SU-DHL-6 (cell line): ENCODE measurements at regions not wholly inside any gene's neighbourhood (a gene's known extent, or its start where the extent isn't known, plus 50 kb on each side); places are given as distances from the start of the nearest gene placed in this dataset.

Experiments used
- EZH2phosphoT487 ChIP-seq: fragments of 200-600 bp; sonication (generic), shearing (Covaris generic); conservative IDR thresholded peaks from 2 replicates; pipeline ENCODE4 v1.6.1; 2018; ENCODE audit warnings: mild to moderate bottlenecking, antibody characterized with exemption, low read length, moderate library complexity, mixed read lengths
- TF ChIP-seq, protein P1 (sequence below): fragments of 200-600 bp; sonication (generic); IDR thresholded peaks from one replicate; pipeline ENCODE4 v1.5.1; 2017; ENCODE audit warnings: antibody characterized with exemption, mild to moderate bottlenecking, low read length, moderate library complexity; ENCODE audit not compliant: insufficient read depth, poor library complexity, severe bottlenecking

DNA sequence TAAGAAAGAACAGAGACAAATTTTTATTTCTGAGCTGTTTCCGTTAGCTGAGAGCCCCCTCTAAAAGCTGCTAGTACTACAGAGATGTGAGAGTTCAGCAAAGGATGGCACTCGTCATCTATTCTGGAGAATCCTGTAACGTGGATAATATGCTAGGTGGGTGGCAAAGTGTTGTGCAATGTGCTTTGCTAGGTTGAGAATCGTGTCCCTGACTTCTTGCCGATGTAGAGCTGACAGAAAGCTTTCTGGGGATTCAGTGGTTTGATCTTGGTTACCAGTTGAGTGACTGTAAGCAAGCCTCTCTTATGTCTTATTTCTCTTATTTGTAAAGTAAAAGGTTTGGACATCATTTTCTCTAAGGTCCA lies 298.3 kb upstream of the ACTBL2 start:
- TF ChIP-seq, protein P1, sequence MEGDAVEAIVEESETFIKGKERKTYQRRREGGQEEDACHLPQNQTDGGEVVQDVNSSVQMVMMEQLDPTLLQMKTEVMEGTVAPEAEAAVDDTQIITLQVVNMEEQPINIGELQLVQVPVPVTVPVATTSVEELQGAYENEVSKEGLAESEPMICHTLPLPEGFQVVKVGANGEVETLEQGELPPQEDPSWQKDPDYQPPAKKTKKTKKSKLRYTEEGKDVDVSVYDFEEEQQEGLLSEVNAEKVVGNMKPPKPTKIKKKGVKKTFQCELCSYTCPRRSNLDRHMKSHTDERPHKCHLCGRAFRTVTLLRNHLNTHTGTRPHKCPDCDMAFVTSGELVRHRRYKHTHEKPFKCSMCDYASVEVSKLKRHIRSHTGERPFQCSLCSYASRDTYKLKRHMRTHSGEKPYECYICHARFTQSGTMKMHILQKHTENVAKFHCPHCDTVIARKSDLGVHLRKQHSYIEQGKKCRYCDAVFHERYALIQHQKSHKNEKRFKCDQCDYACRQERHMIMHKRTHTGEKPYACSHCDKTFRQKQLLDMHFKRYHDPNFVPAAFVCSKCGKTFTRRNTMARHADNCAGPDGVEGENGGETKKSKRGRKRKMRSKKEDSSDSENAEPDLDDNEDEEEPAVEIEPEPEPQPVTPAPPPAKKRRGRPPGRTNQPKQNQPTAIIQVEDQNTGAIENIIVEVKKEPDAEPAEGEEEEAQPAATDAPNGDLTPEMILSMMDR: no peak
- TF ChIP-seq EZH2phosphoT487: no peak
